ENCODE measurements at regions not wholly inside any gene's neighbourhood (a gene's known extent, or its start where the extent isn't known, plus 50 kb on each side); places are given as distances from the start of the nearest gene placed in this dataset.

DNA sequence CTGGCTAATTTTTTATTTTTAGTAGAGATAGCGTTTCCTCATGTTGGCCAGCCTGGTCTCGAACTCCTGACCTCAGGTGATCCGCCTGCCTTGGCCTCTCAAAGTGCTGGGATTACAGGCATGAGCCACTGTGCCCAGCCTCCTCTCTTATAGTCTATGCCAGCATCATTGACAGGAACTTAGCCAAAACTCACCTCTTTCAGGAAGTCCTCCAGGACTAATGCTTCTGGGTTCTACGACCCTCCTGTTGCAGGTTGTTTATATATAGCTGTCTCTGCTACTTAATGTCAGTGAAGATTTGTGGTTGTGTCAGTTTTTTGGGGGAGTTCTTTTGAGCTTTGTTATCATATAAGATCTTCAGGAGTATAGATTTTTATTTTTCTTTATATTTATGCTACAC, 112.1 kb upstream of the CDC42EP3 start:
- no peaks in the 10 kb centered on the region for H3K27me3 ChIP-seq (ENCODE audit: control insufficient read depth, insufficient read depth, low read length, poor library complexity, severe bottlenecking)
- TF ChIP-seq, protein P1, sequence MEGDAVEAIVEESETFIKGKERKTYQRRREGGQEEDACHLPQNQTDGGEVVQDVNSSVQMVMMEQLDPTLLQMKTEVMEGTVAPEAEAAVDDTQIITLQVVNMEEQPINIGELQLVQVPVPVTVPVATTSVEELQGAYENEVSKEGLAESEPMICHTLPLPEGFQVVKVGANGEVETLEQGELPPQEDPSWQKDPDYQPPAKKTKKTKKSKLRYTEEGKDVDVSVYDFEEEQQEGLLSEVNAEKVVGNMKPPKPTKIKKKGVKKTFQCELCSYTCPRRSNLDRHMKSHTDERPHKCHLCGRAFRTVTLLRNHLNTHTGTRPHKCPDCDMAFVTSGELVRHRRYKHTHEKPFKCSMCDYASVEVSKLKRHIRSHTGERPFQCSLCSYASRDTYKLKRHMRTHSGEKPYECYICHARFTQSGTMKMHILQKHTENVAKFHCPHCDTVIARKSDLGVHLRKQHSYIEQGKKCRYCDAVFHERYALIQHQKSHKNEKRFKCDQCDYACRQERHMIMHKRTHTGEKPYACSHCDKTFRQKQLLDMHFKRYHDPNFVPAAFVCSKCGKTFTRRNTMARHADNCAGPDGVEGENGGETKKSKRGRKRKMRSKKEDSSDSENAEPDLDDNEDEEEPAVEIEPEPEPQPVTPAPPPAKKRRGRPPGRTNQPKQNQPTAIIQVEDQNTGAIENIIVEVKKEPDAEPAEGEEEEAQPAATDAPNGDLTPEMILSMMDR (conservative IDR thresholded peaks at IDR 0.05), result no peak
- peaks cover 9% of the 10 kb centered on the region for H3K9me3 Mint-ChIP-seq
- no peak overlapping the region for H3K4me3 Mint-ChIP-seq
- WGBS, 2 experiments (ENCODE audit: insufficient coverage in 1 of 2, insufficient read length in 1 of 2), result 96 to 100% methylated on average over 3 to 4 of the region's 4 CpGs
- H3K9me3 ChIP-seq (ENCODE audit: control insufficient read depth, low read length), result peaks cover 36% of the 10 kb centered on the region
- no peaks in the 10 kb centered on the region for H3K4me1 Mint-ChIP-seq
- no peak for DNase-seq
- H3K4me1 ChIP-seq (ENCODE audit: control insufficient read depth, insufficient read depth, low read length), result no peaks in the 10 kb centered on the region
- no peaks in the 10 kb centered on the region for H3K27me3 Mint-ChIP-seq (ENCODE audit: insufficient read depth)
- H3K27ac Mint-ChIP-seq, result no peak overlapping the region
- no peak overlapping the region for H3K9ac ChIP-seq (ENCODE audit: extremely low read depth, low read length, poor library complexity, severe bottlenecking)
- no peak overlapping the region for H3K4me3 ChIP-seq (ENCODE audit: low read length)
- no peaks in the 10 kb centered on the region for H3K36me3 ChIP-seq (ENCODE audit: control insufficient read depth, insufficient read depth, low read length)
- H3K27ac ChIP-seq (ENCODE audit: low read depth, low read length), result no peak overlapping the region
- no peaks in the 10 kb centered on the region for H3K36me3 Mint-ChIP-seq (ENCODE audit: low read depth)

DNA sequence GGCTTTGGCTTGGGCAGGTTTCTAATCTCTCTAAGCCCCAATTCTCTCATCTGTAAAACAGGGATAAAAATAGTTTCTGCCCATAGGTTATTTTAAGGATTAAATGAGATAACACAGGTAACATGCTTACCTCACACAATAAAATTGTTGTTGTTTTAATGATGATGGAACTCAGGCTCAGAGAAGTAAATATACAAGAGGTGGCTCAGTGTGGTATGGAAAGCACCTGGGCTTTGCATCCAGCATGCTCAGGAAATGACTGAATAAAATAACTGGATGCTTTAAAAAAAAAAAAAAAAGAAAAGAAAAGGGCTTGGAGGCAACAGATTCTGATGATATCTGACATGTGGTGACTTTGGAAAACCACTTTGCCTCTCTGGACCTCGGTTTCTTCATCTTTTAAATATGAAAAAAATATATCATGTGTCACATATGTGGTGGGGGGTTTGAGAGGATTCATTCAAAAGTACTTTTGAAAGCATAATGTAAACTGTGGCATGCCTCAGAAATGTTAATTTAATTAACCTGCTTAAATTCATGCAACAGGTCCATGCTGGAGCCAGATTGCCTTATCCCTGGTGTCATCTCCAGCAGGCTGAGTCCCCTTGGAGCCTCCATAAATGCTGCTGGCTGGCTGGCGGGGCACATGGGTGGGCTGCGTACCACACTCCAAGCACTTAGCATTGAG, 112.8 kb upstream of the CDC42EP3 start:
- no peak overlapping the region for H3K4me3 Mint-ChIP-seq
- H3K36me3 Mint-ChIP-seq (ENCODE audit: low read depth), result peaks cover 4% of the 10 kb centered on the region
- H3K36me3 ChIP-seq (ENCODE audit: control insufficient read depth, insufficient read depth, low read length), result no peaks in the 10 kb centered on the region
- no peak overlapping the region for H3K9ac ChIP-seq (ENCODE audit: extremely low read depth, low read length, poor library complexity, severe bottlenecking)
- TF ChIP-seq, protein P1 (conservative IDR thresholded peaks at IDR 0.05), result no peak
- H3K27me3 Mint-ChIP-seq (ENCODE audit: insufficient read depth), result no peaks in the 10 kb centered on the region
- DNase-seq, result no peak
- peaks cover 43% of the 10 kb centered on the region for H3K9me3 ChIP-seq (ENCODE audit: control insufficient read depth, low read length)
- peaks cover 15% of the 10 kb centered on the region for H3K9me3 Mint-ChIP-seq
- no peak overlapping the region for H3K4me3 ChIP-seq (ENCODE audit: low read length)
- no peak overlapping the region for H3K27ac Mint-ChIP-seq
- H3K4me1 Mint-ChIP-seq, result no peaks in the 10 kb centered on the region
- no peaks in the 10 kb centered on the region for H3K4me1 ChIP-seq (ENCODE audit: control insufficient read depth, insufficient read depth, low read length)
- no peak overlapping the region for H3K27ac ChIP-seq (ENCODE audit: low read depth, low read length)
- 96% methylated on average over 3 of the region's 3 CpGs; no CpG with 5 or more reads in 1 of the 2 experiments for WGBS, 2 experiments (ENCODE audit: insufficient coverage in 1 of 2, insufficient read length in 1 of 2)
- H3K27me3 ChIP-seq (ENCODE audit: control insufficient read depth, insufficient read depth, low read length, poor library complexity, severe bottlenecking), result no peaks in the 10 kb centered on the region

DNA sequence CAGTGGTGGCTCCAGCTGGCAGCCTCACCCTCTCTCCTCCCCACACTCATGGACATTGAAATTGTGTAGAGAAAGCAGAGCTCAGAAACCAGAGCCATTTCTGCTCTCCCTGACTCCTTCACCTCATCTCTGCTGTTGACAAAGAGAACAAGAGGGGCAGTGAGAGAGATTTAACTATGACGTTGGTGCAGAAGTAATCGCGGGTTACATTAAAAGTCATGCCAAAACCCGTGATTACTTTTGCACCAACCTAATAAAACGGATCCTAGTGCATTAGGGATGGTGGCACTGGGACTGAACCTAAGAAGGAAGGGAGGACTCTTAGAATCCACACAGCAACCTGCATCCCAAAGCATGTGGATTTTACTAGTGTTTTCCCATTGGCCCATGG, 113.3 kb upstream of the CDC42EP3 start:
- Histone ChIP-seq H3K4me3 (ENCODE audit: low read length) (no peak overlapping the region), H3K27me3 (ENCODE audit: control insufficient read depth, insufficient read depth, low read length, poor library complexity, severe bottlenecking) (no peaks in the 10 kb centered on the region), H3K36me3 (ENCODE audit: control insufficient read depth, insufficient read depth, low read length) (no peaks in the 10 kb centered on the region), H3K9ac (ENCODE audit: extremely low read depth, low read length, poor library complexity, severe bottlenecking) (no peak overlapping the region), H3K4me1 (ENCODE audit: control insufficient read depth, insufficient read depth, low read length) (no peaks in the 10 kb centered on the region), H3K9me3 (ENCODE audit: control insufficient read depth, low read length) (peaks cover 48% of the 10 kb centered on the region), H3K27ac (ENCODE audit: low read depth, low read length) (no peak overlapping the region)
- no peak overlapping the region for H3K4me3 Mint-ChIP-seq
- peaks cover 21% of the 10 kb centered on the region for H3K9me3 Mint-ChIP-seq
- DNase-seq, result no peak
- H3K27ac Mint-ChIP-seq, result no peak overlapping the region
- 94 to 97% methylated on average over 5 of the region's 5 CpGs for WGBS, 2 experiments (ENCODE audit: insufficient coverage in 1 of 2, insufficient read length in 1 of 2)
- H3K27me3 Mint-ChIP-seq (ENCODE audit: insufficient read depth), result no peaks in the 10 kb centered on the region
- TF ChIP-seq, protein P1 (conservative IDR thresholded peaks at IDR 0.05), result no peak
- peaks cover 4% of the 10 kb centered on the region for H3K36me3 Mint-ChIP-seq (ENCODE audit: low read depth)
- no peaks in the 10 kb centered on the region for H3K4me1 Mint-ChIP-seq

All from endodermal cell (in vitro differentiated cells).